B cell (primary cell): ENCODE measurements at regions not wholly inside any gene's neighbourhood (a gene's known extent, or its start where the extent isn't known, plus 50 kb on each side); places are given as distances from the start of the nearest gene placed in this dataset.

Experiments used
- CTCF ChIP-seq: fragments of 200-600 bp; IDR thresholded peaks from one replicate; pipeline ENCODE4 v1.8.0; 2022; ENCODE audit warnings: antibody characterized with exemption, mild to moderate bottlenecking
- EZH2 ChIP-seq: IDR thresholded peaks from 2 replicates; pipeline ENCODE4 v1.6.1; 2012; ENCODE audit warnings: borderline replicate concordance, low read depth, mild to moderate bottlenecking, moderate library complexity, low read length; ENCODE audit not compliant: insufficient read depth, poor library complexity, severe bottlenecking

GRCh38 chr17:22310717-22311686 is 618.7 kb downstream of the KCNJ18 start:
- TF ChIP-seq CTCF, result no peak
- TF ChIP-seq EZH2, result no peak
